ENCODE measurements at regions not wholly inside any gene's neighbourhood (a gene's known extent, or its start where the extent isn't known, plus 50 kb on each side); places are given as distances from the start of the nearest gene placed in this dataset.

DNA sequence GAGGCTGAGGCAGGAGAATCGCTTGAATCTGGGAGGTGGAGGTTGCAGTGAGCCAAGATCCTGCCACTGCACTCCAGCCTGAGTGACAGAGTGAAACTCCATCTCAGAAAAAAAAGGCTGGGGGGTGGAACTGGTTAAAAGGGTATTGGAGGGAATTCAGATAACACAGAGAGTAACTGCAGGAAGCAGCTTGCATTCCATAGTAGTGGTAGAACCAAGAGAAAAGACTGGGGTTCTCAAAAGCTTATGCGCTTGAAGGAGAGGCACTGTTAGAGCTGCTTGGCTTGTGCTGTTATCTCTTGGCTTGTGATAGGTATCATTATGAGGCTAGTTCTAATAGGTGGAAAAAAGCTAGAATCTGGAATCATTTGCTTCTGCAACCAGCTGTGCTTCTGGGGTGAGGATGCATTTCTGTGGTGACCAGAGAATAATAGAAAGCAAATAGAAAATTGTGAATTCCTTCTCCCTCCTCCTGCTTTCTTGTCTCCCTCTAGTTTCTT lies 91.2 kb upstream of the ELOVL6 start:
- no peak for DNase-seq (ENCODE audit: low read depth, low spot score)

DNA sequence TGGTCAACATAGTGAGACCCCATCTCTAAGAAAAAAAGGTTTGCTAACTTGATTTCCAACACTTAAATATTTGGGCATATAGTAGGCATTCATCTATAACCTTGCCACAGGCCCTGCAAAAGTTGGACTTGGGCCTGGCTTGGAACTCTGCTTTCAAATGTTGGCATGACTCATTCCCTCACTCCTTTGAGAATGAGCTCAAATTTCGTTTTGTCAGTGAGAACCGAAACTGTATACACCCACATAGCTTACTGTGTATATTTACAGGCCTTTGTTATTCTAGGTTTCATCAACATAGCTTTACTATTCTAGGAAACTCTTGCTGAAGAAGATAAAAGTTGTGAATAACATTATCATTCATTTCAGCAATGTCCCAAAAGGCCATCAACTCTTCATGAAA lies 88.7 kb upstream of the ELOVL6 start:
- DNase-seq (ENCODE audit: low read depth, low spot score) = no peak

DNA sequence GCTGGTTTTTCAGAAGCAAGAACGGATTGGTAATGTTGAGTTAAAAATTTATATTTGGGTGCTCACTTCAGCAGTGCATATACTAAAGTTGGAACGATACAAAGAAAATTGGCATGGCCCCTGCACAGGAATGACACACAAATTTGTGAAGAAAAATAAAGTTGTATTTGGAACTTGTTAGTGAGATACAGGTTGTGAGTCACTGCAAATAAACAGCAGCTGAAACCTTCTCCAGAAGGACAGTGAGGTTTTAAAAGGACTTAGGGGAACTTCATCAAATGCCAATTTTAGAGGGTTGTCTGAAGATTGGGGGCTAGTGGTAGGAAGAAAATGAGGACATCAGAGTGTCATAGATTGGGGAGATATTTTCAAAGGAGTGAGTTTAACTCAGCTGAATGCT lies 79.7 kb upstream of the ELOVL6 start:
- no peak for DNase-seq (ENCODE audit: low read depth, low spot score)

DNA sequence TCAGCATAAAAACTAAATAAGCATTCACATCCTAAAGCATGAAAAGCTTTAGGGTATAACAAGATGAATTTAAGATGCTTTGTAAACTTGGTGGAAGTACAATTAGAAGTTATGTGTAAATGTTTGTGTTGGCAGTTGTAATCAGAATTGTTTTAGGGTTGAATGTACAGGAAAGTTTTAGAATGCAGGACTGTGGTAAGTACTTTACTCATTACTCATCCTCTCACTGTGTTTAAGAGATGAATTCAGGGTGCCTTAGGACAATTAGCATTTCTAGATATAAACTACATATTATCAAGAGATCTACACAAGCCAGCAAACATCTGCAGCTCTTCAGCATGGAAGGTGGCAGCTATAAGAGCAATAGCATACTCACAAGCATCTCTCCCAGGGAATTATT lies 77.5 kb upstream of the ELOVL6 start:
- no peak for DNase-seq (ENCODE audit: low read depth, low spot score)

DNA sequence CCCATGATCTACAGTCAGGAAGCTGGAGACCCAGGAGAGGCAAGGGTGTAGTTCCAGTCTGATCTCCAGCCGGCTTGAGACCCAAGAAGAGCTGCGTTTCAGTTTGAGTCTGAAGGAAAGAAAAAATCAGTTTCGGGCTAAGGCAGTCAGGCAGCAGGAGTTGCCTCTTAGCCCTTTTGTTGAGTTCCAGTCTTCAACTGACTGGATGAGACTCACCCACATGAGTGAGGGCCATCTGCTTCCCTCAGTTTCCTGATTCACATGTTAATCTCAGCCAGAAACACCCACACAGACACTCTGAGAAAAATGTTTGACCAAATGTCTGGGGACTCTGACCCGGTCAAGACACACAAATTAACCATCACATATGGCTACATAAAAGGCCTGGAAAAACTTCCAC lies 73.6 kb upstream of the ELOVL6 start:
- DNase-seq (ENCODE audit: low read depth, low spot score) = no peak

DNA sequence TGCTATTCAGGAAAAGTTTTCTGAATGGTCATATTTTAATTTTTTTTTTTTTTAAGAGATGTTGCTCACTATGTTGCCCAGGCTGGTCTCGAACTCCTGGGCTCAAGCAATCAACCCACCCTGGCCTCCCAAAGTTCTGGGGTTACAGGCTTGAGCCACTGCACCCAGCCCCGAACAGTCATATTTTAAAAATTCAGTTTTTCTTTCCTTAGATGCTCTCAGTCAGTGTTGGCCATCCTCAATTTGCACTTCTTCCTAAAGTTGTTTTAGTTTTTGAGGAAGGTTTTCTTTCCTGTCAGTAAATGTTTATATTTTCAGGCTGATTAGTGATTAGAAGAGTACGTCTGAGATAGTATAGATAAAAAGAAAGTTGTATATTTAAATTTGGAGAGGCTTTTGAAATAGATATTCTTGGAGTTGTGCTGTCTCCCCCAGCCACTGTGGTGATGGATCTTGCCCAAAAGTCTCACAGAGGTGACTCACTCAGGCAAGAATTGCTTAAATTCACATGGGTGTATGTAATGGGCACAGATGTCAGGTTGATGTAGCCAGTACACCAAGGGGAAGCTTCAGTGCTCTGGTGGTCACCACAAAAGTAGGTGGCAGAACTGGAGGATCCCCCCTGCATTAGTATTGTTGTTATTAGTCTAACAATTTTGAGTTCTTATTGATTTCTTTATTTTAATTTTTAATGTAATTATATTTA lies 72.2 kb upstream of the ELOVL6 start:
- no peak for DNase-seq (ENCODE audit: low read depth, low spot score)

DNA sequence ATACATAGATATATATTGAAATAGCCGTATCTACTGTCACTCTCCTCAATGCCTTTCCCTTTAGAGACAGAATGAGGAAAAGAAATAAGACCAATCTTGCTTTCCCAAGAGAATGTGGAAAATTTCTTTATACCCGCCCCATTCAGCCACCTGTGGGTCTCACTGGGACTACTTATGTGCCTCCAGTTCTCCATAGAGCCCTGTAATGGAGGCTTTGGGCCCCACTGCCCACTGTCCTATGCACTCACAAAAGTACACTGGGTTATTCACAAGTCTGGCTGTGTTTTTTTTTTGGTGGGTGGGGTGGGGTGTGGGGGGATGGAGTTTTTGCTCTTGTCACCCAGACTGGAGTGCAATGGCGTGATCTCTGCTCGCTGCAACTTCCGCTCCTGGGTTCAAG lies 70.4 kb upstream of the ELOVL6 start:
- DNase-seq (ENCODE audit: low read depth, low spot score) = no peak

DNA sequence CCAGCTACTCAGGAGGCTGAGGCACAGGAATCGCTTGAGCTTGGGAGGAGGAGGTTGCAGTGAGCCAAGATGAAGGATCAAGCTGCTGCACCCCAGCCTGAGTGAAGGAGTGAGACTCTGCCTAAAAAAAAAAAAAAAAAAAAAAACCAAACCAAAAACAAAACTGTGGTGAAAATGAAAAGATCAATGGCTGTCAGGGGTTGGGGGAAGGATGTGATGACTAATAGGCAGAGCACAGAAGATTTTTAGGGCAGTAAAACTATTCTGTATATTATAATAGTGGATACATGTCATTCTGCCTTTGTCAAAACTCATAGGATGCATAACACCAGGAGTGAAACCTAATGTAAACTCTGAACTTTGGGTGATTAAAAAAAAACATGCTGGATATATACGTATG lies 69.9 kb upstream of the ELOVL6 start:
- no peak for DNase-seq (ENCODE audit: low read depth, low spot score)

DNA sequence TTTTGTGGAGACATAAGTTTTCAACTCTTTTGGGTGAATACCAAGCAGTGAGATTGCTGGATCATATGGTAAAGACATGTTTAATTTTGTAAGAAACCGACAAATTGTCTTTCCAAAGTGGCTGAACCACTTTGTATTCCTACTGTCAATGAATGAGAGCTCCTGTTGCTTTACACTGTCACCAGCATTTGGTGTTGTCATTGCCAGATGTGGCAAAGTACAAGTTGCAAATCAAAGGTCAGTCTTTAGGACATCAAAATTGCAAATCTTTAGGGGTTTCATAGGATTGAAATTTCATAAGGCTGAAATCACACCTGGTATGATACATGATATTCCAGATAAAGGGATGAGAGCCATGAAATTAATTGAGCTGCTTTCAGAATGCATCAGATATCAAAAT lies 67.7 kb upstream of the ELOVL6 start:
- no peak for DNase-seq (ENCODE audit: low read depth, low spot score)

DNA sequence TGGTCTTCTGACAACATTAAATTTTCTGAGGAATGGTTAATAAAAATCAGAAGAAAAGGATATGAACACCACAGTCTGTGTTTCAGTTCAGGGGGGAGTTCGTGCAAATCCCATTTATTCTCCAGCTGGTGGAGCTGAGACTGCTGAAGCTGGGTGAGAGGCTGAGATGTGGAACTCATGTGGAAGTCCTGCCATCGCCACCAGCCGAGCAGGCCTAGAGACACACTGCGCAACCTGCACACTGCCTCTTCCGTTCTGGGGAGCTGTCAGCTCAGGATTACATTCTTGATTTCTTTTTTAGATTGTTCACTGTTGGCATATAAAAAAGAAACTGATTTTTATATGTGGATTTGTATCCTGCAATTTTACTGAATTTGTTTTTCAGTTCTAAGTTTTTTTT lies 66.6 kb upstream of the ELOVL6 start:
- no peak for DNase-seq (ENCODE audit: low read depth, low spot score)

DNA sequence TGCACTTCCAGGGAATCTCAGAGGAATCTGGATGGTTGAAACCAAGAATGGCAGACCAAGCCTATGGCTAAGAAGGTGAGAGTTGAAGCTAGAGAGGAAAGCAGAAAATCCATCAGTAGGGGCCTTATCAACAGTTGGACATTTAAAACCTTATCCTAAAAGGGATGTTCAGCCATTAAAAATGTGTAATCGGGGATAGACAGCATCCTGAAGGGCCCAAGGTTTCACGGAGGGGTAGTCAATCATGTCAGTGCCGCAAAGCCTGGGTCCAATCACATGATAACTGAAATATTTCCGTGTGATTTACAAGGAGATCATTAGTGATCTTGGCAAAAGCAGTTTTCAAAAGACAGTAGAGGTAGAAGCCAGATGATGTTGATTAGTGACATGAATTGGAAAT lies 61.9 kb upstream of the ELOVL6 start:
- no peak for DNase-seq (ENCODE audit: low read depth, low spot score)

DNA sequence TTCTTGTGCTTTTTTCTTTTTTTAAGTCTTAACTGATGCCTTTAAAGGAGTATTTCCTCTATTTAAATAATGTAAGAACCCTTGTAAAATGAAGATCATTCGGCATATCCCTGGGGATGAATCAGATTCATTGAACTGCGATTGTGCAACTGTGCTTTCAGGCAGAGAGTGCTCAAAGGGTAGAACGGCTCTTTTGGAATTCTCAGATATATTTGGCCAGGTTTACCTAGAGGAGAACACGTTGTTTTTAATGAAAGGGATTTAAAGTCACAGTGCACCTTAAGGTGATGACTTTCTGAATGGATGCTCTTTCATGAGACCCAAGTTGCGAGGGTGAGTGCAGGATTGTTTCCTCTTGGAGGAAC lies 51.6 kb upstream of the ELOVL6 start:
- no peak for DNase-seq (ENCODE audit: low read depth, low spot score)

DNA sequence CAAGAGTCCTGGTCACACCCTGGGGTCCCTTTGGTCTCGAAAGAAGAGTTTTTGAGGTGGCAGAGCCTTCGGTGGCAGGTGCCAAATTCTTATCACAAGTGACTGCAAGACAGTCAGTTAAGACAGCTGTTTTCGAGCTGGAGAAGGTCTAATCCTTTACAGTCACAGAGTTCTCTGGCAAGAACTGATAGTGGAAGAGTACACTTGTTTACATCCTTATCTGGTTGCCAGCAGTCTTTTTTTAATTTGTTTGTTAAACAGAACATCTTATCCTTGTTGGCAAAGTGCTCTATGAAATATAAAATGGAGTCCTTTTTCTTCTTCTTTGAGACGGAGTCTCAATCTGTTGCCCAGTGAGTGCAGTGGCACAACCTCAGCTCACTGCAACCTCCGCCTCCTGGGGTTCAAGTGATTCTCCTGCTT lies 50.4 kb upstream of the ELOVL6 start:
- DNase-seq (ENCODE audit: low read depth, low spot score) = no peak
